ENCODE measurements at regions not wholly inside any gene's neighbourhood (a gene's known extent, or its start where the extent isn't known, plus 50 kb on each side); places are given as distances from the start of the nearest gene placed in this dataset.

DNA sequence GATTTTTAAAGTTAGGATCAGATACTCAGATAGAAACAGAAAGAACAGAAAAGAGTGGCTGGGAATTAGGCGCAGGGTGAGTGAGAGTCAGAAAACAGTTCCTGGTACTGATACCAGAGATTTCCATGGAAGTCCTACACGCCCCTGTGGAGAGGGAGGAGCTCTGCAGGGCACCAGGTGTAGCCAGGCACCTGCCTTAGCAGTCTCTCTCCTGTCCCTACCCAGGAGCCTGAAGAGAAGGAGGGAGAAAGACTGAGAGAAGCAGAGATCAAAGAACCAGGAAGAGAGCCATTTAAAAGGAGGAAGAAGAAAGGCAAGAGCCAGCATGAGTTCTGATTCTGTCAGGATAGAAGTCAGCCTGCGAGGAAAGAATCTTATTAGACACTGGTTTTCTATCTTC, 65.0 kb downstream of the CBLN1 start:
- DNase-seq: no peak

- no peak for DNase-seq
Observed at GRCh38 chr16:49213594-49213993, 68.0 kb downstream of the CBLN1 start.

DNA sequence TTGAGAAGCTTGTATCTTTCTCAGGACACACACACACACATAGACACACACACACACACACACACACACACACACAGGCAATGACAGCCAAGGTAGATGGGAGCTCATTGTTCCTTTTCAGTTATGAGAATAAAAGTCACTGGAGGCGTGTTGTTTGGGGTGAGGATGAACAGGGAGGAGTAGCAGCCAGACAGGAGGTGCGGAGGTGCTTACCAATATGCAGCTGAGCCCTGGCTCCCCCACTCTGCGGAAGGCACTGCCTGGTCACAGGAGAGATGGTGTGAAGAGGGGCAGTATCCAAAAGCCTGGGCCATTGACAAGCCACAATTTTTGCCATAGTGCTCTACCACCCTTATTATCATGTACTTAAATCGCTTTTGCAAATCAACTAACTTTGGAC, 77.4 kb downstream of the CBLN1 start:
- no peak for DNase-seq

- no peak for DNase-seq
Observed at GRCh38 chr16:49203361-49203760, 78.3 kb downstream of the CBLN1 start.

DNA sequence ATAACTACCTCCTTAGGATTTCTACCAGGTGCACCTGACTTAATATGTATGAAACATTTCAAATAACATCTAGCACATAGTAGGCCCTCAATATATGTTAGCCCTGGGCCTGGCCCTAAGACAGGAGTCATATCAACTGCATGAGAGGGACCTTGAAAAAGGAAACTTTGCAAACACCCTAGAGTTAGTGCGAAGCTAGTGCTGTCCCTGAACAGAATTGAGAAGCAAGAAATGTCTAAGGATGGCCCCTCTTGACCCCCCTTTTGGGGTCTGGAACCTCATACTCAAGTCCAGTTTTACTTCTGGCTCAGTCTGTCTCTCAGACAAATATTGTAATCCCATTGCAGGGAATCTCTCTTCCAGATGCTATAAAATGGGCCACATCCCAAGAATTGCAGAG, 80.5 kb downstream of the CBLN1 start:
- DNase-seq: no peak

DNA sequence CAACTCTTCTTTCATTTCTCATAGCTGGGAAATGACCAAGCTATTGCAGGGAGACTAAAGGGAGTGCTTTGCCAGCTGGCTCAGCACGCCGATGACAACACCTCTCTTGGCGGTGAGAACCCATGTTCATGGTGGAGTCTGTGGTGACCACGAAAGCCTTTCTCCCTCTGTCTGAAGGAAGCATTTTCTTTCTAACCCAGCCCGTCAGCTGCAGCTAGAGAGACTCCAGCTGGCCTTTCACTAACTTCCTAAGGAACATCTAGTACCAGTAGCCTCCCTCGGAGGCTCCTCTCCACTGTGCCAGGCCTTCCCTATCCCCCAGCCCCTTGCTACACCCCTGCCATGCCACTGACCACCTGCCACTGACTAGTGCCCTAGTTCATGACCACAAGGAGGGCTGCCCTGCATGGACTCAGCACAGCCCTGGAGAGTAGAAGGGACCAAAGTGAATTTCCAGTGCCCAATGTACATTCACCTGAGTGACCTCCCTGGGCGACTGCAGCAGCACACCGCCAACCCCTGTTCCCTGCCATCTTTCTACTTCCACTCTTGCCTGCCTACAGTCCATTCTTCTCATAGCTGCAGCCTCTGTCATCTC, 81.3 kb downstream of the CBLN1 start:
- no peak for DNase-seq

DNA sequence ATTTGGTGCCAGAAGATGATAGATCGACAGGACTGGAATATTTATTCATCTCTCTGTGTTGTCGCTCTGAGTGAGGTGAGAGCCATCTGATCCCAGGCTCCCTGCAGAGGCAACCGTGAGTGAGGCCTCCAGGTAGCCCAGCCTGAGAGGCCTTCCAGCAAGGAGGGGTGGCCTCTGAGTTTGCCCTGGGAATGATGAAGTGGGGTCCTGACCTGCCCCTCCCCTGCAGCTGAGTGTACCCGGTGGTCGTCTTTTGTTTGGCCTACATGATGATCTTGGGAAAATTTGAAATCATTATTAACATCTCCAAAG, 86.4 kb downstream of the CBLN1 start:
- no peak for DNase-seq

DNA sequence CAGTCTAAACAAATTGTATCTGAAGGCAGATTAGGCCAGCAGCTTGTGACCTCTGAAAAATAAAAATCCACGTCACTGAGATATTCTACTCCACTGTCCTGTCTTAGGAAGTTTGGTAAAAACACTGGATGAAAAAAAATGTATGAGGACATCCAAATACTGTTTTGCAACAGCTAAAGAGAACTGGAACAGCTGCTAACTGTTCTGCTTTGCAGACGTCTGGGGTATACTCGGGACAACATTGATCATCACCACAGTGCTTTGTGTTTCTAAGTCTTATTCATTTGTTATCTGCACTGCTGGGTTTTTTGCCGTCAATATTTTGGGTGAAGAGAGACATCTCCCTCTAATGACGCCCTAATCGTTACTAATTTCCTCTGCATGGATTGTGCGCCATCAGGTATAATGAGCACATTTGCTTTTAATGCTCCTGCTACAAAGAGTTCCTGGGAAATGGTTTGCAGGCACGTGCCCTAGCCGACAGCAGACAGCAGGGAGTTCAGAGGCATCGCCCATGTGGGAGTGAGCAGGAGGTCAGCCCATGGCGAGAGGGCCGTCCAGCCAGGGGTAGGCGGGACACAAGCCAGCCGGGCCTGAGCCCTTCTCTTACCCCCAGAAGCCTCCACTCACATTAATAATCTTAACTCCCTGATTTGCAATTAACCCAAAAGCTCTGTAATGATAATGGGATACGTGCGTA, 87.0 kb downstream of the CBLN1 start:
- DNase-seq: no peak

DNA sequence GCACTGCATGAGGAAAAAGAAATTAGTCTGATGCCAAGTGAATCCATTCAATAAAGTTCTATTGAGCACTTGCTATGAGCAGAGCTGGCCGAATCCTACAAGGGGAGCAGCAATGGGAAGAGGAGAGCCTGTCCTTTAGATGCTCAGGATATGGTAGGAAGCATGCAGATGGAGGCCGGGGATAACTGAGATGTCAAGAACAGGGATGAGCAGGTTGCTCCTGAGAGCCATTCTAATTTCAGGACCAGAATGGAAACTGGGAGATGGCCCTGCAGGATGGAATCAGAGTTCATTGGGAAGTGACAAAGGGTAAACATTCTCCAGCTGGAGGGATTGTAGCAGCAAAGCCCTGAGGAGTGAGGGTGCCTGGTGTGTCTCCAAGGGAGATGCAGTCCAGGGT, 88.0 kb downstream of the CBLN1 start:
- DNase-seq: no peak

- no peak for DNase-seq
Observed at GRCh38 chr16:49189286-49189685, 92.4 kb downstream of the CBLN1 start.

DNA sequence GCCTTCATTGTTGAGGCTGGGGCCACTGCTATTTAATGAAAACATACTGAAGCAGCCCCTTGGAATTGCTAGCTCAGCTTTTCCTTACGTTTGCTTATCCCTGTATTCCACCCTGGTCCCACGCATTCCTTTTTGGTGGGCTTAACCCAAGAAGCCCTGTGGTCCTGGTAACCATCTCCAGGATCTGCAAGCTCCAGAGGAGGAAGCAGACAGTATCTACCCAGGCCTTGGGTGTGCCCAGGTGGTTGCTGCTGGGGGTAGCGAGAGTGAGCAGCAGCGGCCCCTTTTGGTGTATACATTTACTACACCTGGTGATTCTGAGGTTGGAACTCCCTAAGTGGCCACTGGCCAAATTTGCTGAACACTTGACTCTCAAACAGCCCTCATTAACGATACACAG, 97.7 kb downstream of the CBLN1 start:
- DNase-seq: no peak

GRCh38 chr16:49181791-49182518, 99.7 kb downstream of the CBLN1 start:
- DNase-seq: no peak

GRCh38 chr16:49179714-49180330, 101.8 kb downstream of the CBLN1 start:
- DNase-seq: no peak

- no peak for DNase-seq
Observed at GRCh38 chr16:49168126-49168525, 113.5 kb downstream of the CBLN1 start.

GRCh38 chr16:49165025-49165424, 116.6 kb downstream of the CBLN1 start:
- no peak for DNase-seq

- no peak for DNase-seq
Observed at GRCh38 chr16:49161191-49161590, 120.4 kb downstream of the CBLN1 start.

DNA sequence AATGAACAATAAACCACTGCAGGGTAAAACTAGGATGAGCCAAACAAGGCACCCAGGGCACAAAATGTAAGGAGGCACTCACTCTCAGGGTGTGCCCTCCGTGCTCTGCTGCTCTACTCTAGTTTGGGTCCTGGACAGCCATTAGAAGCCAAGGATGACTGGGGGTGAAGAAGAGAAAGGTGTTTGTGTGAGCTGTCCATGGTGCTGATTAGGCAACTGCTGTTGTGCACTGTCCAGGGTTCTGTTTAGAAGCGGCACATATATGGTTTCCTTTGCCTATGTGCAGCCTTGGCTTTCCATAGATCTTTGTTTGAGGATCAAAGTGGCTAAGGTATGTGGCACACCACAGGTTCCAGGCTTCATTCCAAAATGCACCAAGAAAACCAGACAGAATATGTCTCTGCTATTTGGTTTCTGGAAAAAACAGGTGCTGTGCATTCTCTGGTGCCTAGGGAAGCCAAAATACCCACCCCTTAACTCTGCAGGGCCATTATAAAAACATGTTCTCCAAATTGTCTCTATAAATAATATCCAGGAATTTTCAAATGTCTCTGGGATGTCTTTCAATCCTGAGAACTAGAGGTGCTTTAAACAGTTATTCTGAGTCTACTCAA, 123.5 kb downstream of the CBLN1 start:
- no peak for DNase-seq

- DNase-seq: no peak
Observed at GRCh38 chr16:49150341-49150740, 131.3 kb downstream of the CBLN1 start.

- DNase-seq: no peak
Observed at GRCh38 chr16:49148410-49148809, 133.2 kb downstream of the CBLN1 start.

GRCh38 chr16:49140618-49141017, 141.0 kb downstream of the CBLN1 start:
- no peak for DNase-seq

- DNase-seq: no peak
Observed at GRCh38 chr16:49130397-49130796, 151.2 kb downstream of the CBLN1 start.

DNA sequence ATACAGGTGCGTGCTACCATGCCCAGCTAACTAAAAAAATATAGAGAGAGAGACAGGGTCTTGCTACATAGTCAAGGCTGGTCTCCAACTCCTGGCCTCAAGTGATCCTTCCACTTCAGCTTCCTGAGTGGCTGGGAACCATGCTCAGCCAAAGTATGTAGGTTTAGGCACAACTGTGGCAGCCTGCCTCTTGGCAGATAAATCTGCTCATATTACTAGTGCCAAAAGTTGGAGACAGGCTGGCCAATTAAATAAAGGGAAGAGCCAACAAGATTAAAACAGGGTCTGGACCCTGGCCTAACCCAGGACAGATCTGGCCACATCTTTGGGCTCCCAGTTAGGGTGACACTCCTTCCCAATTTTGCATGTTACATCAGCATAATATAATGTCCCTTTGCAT, 151.7 kb downstream of the CBLN1 start:
- no peak for DNase-seq

DNA sequence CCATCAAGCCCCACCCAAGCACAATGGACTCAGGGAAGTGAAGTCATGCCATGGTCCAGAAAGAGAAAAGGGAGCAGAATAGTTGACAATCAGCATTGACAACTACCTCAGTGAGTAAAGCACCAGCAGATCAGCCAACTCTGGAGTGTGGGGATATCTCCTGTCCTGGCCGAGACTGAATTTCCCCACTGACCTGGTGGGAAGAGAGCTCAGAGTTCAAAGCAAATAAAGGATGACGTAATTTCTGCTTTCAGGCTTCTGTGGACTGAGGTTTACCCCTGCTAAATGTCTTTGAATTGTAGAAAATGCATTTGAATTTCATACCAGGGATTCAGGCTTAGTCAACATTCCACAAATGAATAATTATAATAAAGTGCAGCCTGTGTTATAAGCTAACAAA, 152.9 kb downstream of the CBLN1 start:
- DNase-seq: no peak

GRCh38 chr16:49127103-49127502, 154.5 kb downstream of the CBLN1 start:
- no peak for DNase-seq
